ENCODE measurements at regions not wholly inside any gene's neighbourhood (a gene's known extent, or its start where the extent isn't known, plus 50 kb on each side); places are given as distances from the start of the nearest gene placed in this dataset.

DNA sequence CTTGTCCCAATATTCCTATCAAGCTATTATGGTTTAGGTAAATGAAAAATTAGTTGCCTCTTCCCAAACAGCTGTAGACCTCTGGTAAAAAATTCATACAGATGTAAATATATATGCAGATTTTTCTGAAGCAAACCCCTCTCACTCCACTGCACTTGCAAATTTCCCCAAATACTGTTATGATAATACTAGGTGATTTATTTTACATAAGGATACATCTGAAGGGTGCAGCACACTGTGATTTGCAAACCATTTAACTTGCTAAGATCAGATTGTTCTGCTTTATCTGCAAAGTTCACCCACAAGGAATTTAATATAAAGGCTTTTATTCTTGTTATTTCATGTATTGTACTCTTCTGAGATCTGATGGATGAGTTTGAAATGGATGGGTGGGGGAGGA, 177.0 kb downstream of the GPAT3 start:
- DNase-seq (ENCODE audit: low spot score), result no peak
- CTCF ChIA-PET, result no interaction called here
- Histone ChIP-seq H3K4me1 (ENCODE audit: insufficient read depth, low read length, poor library complexity, severe bottlenecking) (no peaks in the 10 kb centered on the region), H3K4me3 (ENCODE audit: low read depth, low read length, poor library complexity, severe bottlenecking) (no peak overlapping the region), H3K9me3 (ENCODE audit: low read depth, low read length, poor library complexity, severe bottlenecking) (no peaks in the 10 kb centered on the region), H3K36me3 (ENCODE audit: insufficient read depth, low read length, poor library complexity, severe bottlenecking) (no peaks in the 10 kb centered on the region), H3K27me3 (replicated peaks; ENCODE audit: insufficient read depth, low read depth, low read length, poor library complexity) (no peaks in the 10 kb centered on the region), H3K27ac (ENCODE audit: low read depth, low read length, poor library complexity, severe bottlenecking) (no peak overlapping the region)
- TF ChIP-seq EZH2 (IDR thresholded peaks at IDR 0.05; ENCODE audit: borderline replicate concordance, low read depth, low read length, poor library complexity, severe bottlenecking) (no peak), CTCF (conservative IDR thresholded peaks at IDR 0.05; ENCODE audit: low read depth, low read length) (no peak)
- no TSS peak for BruUV-seq (replicated peaks)
- POLR2A ChIA-PET (ENCODE audit: low non-redundant PET), result no interaction called here
- intact Hi-C loops (cut with micrococcal nuclease; ENCODE audit: unreplicated experiment), result no loop called here

GRCh38 chr4:83709627-83710026, 173.7 kb downstream of the GPAT3 start:
- no peaks in the 10 kb centered on the region for H3K4me1 ChIP-seq (ENCODE audit: insufficient read depth, low read length, poor library complexity, severe bottlenecking)
- intact Hi-C loops (cut with micrococcal nuclease; ENCODE audit: unreplicated experiment), result no loop called here
- BruUV-seq (replicated peaks), result no TSS peak
- no peak overlapping the region for H3K27ac ChIP-seq (ENCODE audit: low read depth, low read length, poor library complexity, severe bottlenecking)
- H3K9me3 ChIP-seq (ENCODE audit: low read depth, low read length, poor library complexity, severe bottlenecking), result no peaks in the 10 kb centered on the region
- no peak for DNase-seq (ENCODE audit: low spot score)
- no peaks in the 10 kb centered on the region for H3K27me3 ChIP-seq (replicated peaks; ENCODE audit: insufficient read depth, low read depth, low read length, poor library complexity)
- H3K36me3 ChIP-seq (ENCODE audit: insufficient read depth, low read length, poor library complexity, severe bottlenecking), result no peaks in the 10 kb centered on the region
- no peak for TF ChIP-seq EZH2 (IDR thresholded peaks at IDR 0.05; ENCODE audit: borderline replicate concordance, low read depth, low read length, poor library complexity, severe bottlenecking)
- TF ChIP-seq CTCF (conservative IDR thresholded peaks at IDR 0.05; ENCODE audit: low read depth, low read length), result no peak
- ChIA-PET CTCF (no interaction called here), POLR2A (ENCODE audit: low non-redundant PET) (no interaction called here)
- H3K4me3 ChIP-seq (ENCODE audit: low read depth, low read length, poor library complexity, severe bottlenecking), result no peak overlapping the region

GRCh38 chr4:83708500-83709175, 172.7 kb downstream of the GPAT3 start:
- Histone ChIP-seq H3K27me3 (replicated peaks; ENCODE audit: insufficient read depth, low read depth, low read length, poor library complexity) (no peaks in the 10 kb centered on the region), H3K9me3 (ENCODE audit: low read depth, low read length, poor library complexity, severe bottlenecking) (no peaks in the 10 kb centered on the region), H3K4me1 (ENCODE audit: insufficient read depth, low read length, poor library complexity, severe bottlenecking) (peaks cover 9% of the 10 kb centered on the region), H3K27ac (ENCODE audit: low read depth, low read length, poor library complexity, severe bottlenecking) (no peak overlapping the region), H3K4me3 (ENCODE audit: low read depth, low read length, poor library complexity, severe bottlenecking) (no peak overlapping the region), H3K36me3 (ENCODE audit: insufficient read depth, low read length, poor library complexity, severe bottlenecking) (no peaks in the 10 kb centered on the region)
- ChIA-PET CTCF (no interaction called here), POLR2A (ENCODE audit: low non-redundant PET) (no interaction called here)
- intact Hi-C loops (cut with micrococcal nuclease; ENCODE audit: unreplicated experiment), result no loop called here
- no peak for TF ChIP-seq CTCF (conservative IDR thresholded peaks at IDR 0.05; ENCODE audit: low read depth, low read length)
- TF ChIP-seq EZH2 (IDR thresholded peaks at IDR 0.05; ENCODE audit: borderline replicate concordance, low read depth, low read length, poor library complexity, severe bottlenecking), result no peak
- DNase-seq (ENCODE audit: low spot score), result no peak
- no TSS peak for BruUV-seq (replicated peaks)
